ENCODE measurements at regions not wholly inside any gene's neighbourhood (a gene's known extent, or its start where the extent isn't known, plus 50 kb on each side); places are given as distances from the start of the nearest gene placed in this dataset.
"Not testable (repeated sequence)": the region's sequence is repeated elsewhere in the genome, so short reads cannot be mapped to it uniquely, and the experiment has no call there.

GRCh38 chr11:98536023-98536422, 484.7 kb upstream of the CNTN5 start:
- Histone ChIP-seq H3K9ac (ENCODE audit: insufficient read depth, low read length, poor library complexity, severe bottlenecking) (no peak overlapping the region), H3K79me2 (ENCODE audit: insufficient read depth, low read length) (no peaks in the 10 kb centered on the region), H3K4me3 (replicated peaks in 1 of 3; ENCODE audit: low read depth in 2 of 3, low read length in 3 of 3) (no peak overlapping the region), H2AFZ (ENCODE audit: insufficient read depth, low read depth, low read length, poor library complexity, severe bottlenecking) (no peak overlapping the region), H4K20me1 (ENCODE audit: insufficient read depth, low read length) (no peaks in the 10 kb centered on the region), H3K4me2 (replicated peaks; ENCODE audit: extremely low read depth, low read length, poor library complexity, severe bottlenecking) (no peak overlapping the region), H3K4me1 (ENCODE audit: control insufficient read depth in 1 of 2, insufficient read depth in 2 of 2, low read length in 2 of 2) (no peaks in the 10 kb centered on the region), H3K27ac (ENCODE audit: low read depth in 1 of 2, low read length in 2 of 2) (no peak overlapping the region), H3K9me3 (replicated peaks in 1 of 2; ENCODE audit: control insufficient read depth in 1 of 2, insufficient read depth in 1 of 2, low read length in 2 of 2) (peaks cover 0 to 4% of the 10 kb centered on the region in 2 donors), H3K27me3 (ENCODE audit: control insufficient read depth in 2 of 2, insufficient read depth in 2 of 2, low read length in 2 of 2) (no peaks in the 10 kb centered on the region), H3K36me3 (replicated peaks in 1 of 2; ENCODE audit: control insufficient read depth in 1 of 2, insufficient read depth in 2 of 2, low read length in 2 of 2) (no peaks in the 10 kb centered on the region)
- Mint-ChIP-seq H3K9me3 (peaks cover 0 to 4% (median 0%) of the 10 kb centered on the region in 7 donors), H3K4me3 (no peak overlapping the region), H3K27me3 (ENCODE audit: low read depth in 3 of 3) (no peaks in the 10 kb centered on the region), H3K4me1 (no peaks in the 10 kb centered on the region), H3K36me3 (no peaks in the 10 kb centered on the region), H3K27ac (no peak overlapping the region)
- intact Hi-C loops (cut with micrococcal nuclease), result no loop called here
- no peak for DNase-seq
- TF ChIP-seq CTCF (IDR thresholded peaks at IDR 0.05), result no peak
- no CpG with 5 or more reads among the region's 1 CpG for WGBS (ENCODE audit: insufficient coverage)

- H3K4me2 ChIP-seq (replicated peaks; ENCODE audit: extremely low read depth, low read length, poor library complexity, severe bottlenecking); DNase-seq; H3K27ac ChIP-seq (ENCODE audit: low read depth in 1 of 2, low read length in 2 of 2); H2AFZ ChIP-seq (ENCODE audit: insufficient read depth, low read depth, low read length, poor library complexity, severe bottlenecking); H3K4me3 Mint-ChIP-seq; H3K4me3 ChIP-seq (replicated peaks in 1 of 3; ENCODE audit: low read depth in 2 of 3, low read length in 3 of 3); H3K9me3 Mint-ChIP-seq; H4K20me1 ChIP-seq (ENCODE audit: insufficient read depth, low read length); H3K27ac Mint-ChIP-seq; H3K36me3 Mint-ChIP-seq; H3K36me3 ChIP-seq (replicated peaks in 1 of 2; ENCODE audit: control insufficient read depth in 1 of 2, insufficient read depth in 2 of 2, low read length in 2 of 2); H3K9ac ChIP-seq (ENCODE audit: insufficient read depth, low read length, poor library complexity, severe bottlenecking); H3K4me1 Mint-ChIP-seq; H3K27me3 Mint-ChIP-seq (ENCODE audit: low read depth in 3 of 3); H3K79me2 ChIP-seq (ENCODE audit: insufficient read depth, low read length); H3K4me1 ChIP-seq (ENCODE audit: control insufficient read depth in 1 of 2, insufficient read depth in 2 of 2, low read length in 2 of 2); H3K9me3 ChIP-seq (replicated peaks in 1 of 2; ENCODE audit: control insufficient read depth in 1 of 2, insufficient read depth in 1 of 2, low read length in 2 of 2); H3K27me3 ChIP-seq (ENCODE audit: control insufficient read depth in 2 of 2, insufficient read depth in 2 of 2, low read length in 2 of 2); intact Hi-C loops (cut with micrococcal nuclease): not testable (repeated sequence)
- WGBS (ENCODE audit: insufficient coverage), result 83% methylated on average over 1 of the region's 7 CpGs
Observed at GRCh38 chr11:98538358-98538757, 482.4 kb upstream of the CNTN5 start.

Measured in CD14-positive monocyte (primary cell).